Body of pancreas (tissue), 4 donors: ENCODE measurements at regions not wholly inside any gene's neighbourhood (a gene's known extent, or its start where the extent isn't known, plus 50 kb on each side); places are given as distances from the start of the nearest gene placed in this dataset.

ENCODE experiments used
- POLR2A ChIP-seq, 3 donors: fragments of 450-650 bp; IDR thresholded peaks; one replicate each; pipeline ENCODE4 v1.6.1; 2016; ENCODE audit warnings: antibody characterized with exemption in 3 of 3, mild to moderate bottlenecking in 2 of 3
- TF ChIP-seq, protein P1 (sequence below), 7 experiments: fragments of 450-650 bp in 4 of 7; fragments of 200-600 bp in 3 of 7; sonication (generic) in 3 of 7; IDR thresholded peaks; one replicate each; pipeline ENCODE4 v1.5.1; 2016 to 2019; ENCODE audit warnings: antibody characterized with exemption in 7 of 7

DNA sequence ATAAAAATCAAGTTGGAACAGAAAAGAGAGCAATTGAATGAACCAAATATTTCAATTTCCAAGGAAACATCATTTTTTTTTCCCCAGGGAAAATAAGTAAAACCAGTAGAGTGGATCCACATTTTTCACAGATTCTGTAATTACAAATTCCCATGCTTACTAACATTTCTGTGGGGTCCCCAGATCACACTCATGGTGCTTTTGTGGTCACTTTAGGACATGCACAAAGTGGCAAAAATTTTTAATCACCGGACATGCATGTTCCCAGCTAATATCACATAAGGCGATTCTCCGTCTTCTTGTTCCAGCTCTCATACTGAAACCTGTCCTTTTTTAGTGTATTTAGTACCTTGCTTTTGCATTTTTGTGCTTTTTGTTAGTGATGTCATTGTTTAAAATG lies 748.2 kb upstream of the SLITRK1 start:
- no peak for TF ChIP-seq POLR2A (IDR thresholded peaks at IDR 0.05)
- TF ChIP-seq, protein P1, sequence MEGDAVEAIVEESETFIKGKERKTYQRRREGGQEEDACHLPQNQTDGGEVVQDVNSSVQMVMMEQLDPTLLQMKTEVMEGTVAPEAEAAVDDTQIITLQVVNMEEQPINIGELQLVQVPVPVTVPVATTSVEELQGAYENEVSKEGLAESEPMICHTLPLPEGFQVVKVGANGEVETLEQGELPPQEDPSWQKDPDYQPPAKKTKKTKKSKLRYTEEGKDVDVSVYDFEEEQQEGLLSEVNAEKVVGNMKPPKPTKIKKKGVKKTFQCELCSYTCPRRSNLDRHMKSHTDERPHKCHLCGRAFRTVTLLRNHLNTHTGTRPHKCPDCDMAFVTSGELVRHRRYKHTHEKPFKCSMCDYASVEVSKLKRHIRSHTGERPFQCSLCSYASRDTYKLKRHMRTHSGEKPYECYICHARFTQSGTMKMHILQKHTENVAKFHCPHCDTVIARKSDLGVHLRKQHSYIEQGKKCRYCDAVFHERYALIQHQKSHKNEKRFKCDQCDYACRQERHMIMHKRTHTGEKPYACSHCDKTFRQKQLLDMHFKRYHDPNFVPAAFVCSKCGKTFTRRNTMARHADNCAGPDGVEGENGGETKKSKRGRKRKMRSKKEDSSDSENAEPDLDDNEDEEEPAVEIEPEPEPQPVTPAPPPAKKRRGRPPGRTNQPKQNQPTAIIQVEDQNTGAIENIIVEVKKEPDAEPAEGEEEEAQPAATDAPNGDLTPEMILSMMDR (IDR thresholded peaks at IDR 0.05), result no peak
